PC-3 (cell line): ENCODE measurements at regions not wholly inside any gene's neighbourhood (a gene's known extent, or its start where the extent isn't known, plus 50 kb on each side); places are given as distances from the start of the nearest gene placed in this dataset.
A peak's percentile ranks its signal among the peaks of the same experiment; 100 is the strongest.

Experiments used
- ATAC-seq: fragments of 200-7000 bp; cut with Tn5 transposase; 2 replicates; pipeline ENCODE4 v1.9.1; 2020; ENCODE audit warnings: mild to moderate bottlenecking, moderate library complexity
- BruUV-seq: library from RNA; stranded (reverse); fragments of 400-500 nt; replicated peaks from 2 replicates; lab custom pipeline; 2021; lab: Mats Ljungman, UMichigan
- CTCF ChIA-PET: fragments of 300-600 bp; sonication (Branson Sonifier 250); formaldehyde crosslinking; loops from one replicate; lab custom pipeline; 2022; ENCODE audit warnings: antibody characterized with exemption; lab: Charles Lee
- POLR2A ChIA-PET: fragments of 300-600 bp; sonication (Branson Sonifier 250); formaldehyde crosslinking; loops from one replicate; lab custom pipeline; 2022; ENCODE audit warnings: antibody characterized with exemption; ENCODE audit not compliant: unreplicated experiment; lab: Charles Lee
- DNase-seq: peaks from one replicate; pipeline ENCODE4 v3.0.0-alpha.2; 2015
- H2AFZ ChIP-seq: fragments of 300-600 bp; sonication (generic); 2 replicates; pipeline ENCODE4 v1.6.0; 2016; ENCODE audit warnings: antibody characterized with exemption, low read length
- H3F3A ChIP-seq: fragments of 300-600 bp; sonication (generic); one replicate; pipeline ENCODE4 v1.6.0; 2017; ENCODE audit warnings: antibody characterized with exemption, low read length, control low read depth, mild to moderate bottlenecking; ENCODE audit not compliant: unreplicated experiment
- H3K27ac ChIP-seq: fragments of 300-600 bp; sonication (generic); 2 replicates; pipeline ENCODE4 v1.5.1; 2016; ENCODE audit warnings: mild to moderate bottlenecking, low read length
- H3K27me3 ChIP-seq: fragments of 300-600 bp; sonication (generic); 2 replicates; pipeline ENCODE4 v1.6.1; 2016; ENCODE audit warnings: low read length, mixed read lengths
- H3K36me3 ChIP-seq: fragments of 300-600 bp; sonication (generic); 2 replicates; pipeline ENCODE4 v1.6.1; 2016; ENCODE audit warnings: low read depth, mixed run types, low read length, mixed read lengths
- H3K4me1 ChIP-seq: fragments of 300-600 bp; sonication (generic); 2 replicates; pipeline ENCODE4 v1.5.1; 2016; ENCODE audit warnings: low read length; ENCODE audit not compliant: insufficient read depth
- H3K4me2 ChIP-seq: fragments of 300-600 bp; sonication (generic); 2 replicates; pipeline ENCODE4 v1.6.0; 2016; ENCODE audit warnings: low read length
- H3K4me3 ChIP-seq: fragments of 300-600 bp; sonication (generic); 2 replicates; pipeline ENCODE4 v1.5.1; 2016; ENCODE audit warnings: mild to moderate bottlenecking, low read length, mixed read lengths
- H3K79me2 ChIP-seq: fragments of 300-600 bp; sonication (generic); 2 replicates; pipeline ENCODE4 v1.6.1; 2017; ENCODE audit warnings: low read length, mixed read lengths
- H3K9ac ChIP-seq: fragments of 300-600 bp; sonication (generic); 2 replicates; pipeline ENCODE4 v1.6.0; 2016; ENCODE audit warnings: mild to moderate bottlenecking, low read length
- H3K9me2 ChIP-seq: fragments of 300-600 bp; sonication (generic); replicated peaks from 2 replicates; pipeline ENCODE4 v1.6.1; 2016; ENCODE audit warnings: mixed run types, low read length, mixed read lengths
- H3K9me3 ChIP-seq: fragments of 300-600 bp; sonication (generic); 2 replicates; pipeline ENCODE4 v1.6.1; 2016; ENCODE audit warnings: low read length, mixed read lengths
- H4K20me1 ChIP-seq: fragments of 300-600 bp; sonication (generic); 2 replicates; pipeline ENCODE4 v1.6.1; 2016; ENCODE audit warnings: low read length, mixed read lengths
- EZH2 ChIP-seq: fragments of 300-600 bp; sonication (generic); IDR thresholded peaks from one replicate; pipeline ENCODE4 v1.6.1; 2017; ENCODE audit warnings: antibody characterized with exemption, mild to moderate bottlenecking, low read length; ENCODE audit not compliant: unreplicated experiment
- EZH2phosphoT487 ChIP-seq: fragments of 300-600 bp; sonication (generic); IDR thresholded peaks from 2 replicates; pipeline ENCODE4 v1.6.1; 2018; ENCODE audit warnings: mild to moderate bottlenecking, antibody characterized with exemption, low read length, borderline replicate concordance
- intact Hi-C: fragments of 100-400 bp; cut with micrococcal nuclease; formaldehyde crosslinking; loops from 2 replicates; pipeline ENCODE4 v1.9.0; 2023
- TF ChIP-seq, protein P1 (sequence below): fragments of 300-600 bp; sonication (generic); conservative IDR thresholded peaks from 2 replicates; pipeline ENCODE4 v1.5.1; 2017; ENCODE audit warnings: antibody characterized with exemption, low read depth, mild to moderate bottlenecking, low read length

DNA sequence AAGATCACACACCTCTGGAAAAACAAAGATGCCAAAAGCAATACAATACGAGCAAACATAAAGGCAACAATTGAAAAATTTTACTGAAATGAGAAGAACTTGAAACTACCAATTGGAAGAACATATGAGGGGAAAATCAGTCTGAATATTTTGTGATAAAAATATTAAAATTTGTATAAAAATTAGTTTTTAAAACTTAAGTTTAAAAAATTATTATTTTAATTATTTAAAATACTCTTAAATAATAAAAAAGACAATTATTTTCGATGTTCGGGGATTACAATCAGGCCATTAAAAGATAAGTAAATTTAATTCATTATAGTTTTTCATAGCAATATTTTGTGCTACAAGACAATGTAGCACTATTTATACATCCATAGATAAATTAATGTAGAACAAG, 1239.3 kb downstream of the AMY1C start:
- Histone ChIP-seq H3K79me2 (no peaks in the 10 kb centered on the region), H3K9ac (no peak overlapping the region), H3K9me3 (no peaks in the 10 kb centered on the region), H3K4me2 (no peak overlapping the region), H3F3A (no peaks in the 10 kb centered on the region), H3K4me1 (no peaks in the 10 kb centered on the region), H3K9me2 (no peaks in the 10 kb centered on the region), H3K4me3 (no peak overlapping the region), H3K27ac (no peak overlapping the region), H4K20me1 (no peaks in the 10 kb centered on the region), H3K36me3 (no peaks in the 10 kb centered on the region), H3K27me3 (no peaks in the 10 kb centered on the region), H2AFZ (no peak overlapping the region)
- no peak for TF ChIP-seq EZH2
- TF ChIP-seq, protein P1, sequence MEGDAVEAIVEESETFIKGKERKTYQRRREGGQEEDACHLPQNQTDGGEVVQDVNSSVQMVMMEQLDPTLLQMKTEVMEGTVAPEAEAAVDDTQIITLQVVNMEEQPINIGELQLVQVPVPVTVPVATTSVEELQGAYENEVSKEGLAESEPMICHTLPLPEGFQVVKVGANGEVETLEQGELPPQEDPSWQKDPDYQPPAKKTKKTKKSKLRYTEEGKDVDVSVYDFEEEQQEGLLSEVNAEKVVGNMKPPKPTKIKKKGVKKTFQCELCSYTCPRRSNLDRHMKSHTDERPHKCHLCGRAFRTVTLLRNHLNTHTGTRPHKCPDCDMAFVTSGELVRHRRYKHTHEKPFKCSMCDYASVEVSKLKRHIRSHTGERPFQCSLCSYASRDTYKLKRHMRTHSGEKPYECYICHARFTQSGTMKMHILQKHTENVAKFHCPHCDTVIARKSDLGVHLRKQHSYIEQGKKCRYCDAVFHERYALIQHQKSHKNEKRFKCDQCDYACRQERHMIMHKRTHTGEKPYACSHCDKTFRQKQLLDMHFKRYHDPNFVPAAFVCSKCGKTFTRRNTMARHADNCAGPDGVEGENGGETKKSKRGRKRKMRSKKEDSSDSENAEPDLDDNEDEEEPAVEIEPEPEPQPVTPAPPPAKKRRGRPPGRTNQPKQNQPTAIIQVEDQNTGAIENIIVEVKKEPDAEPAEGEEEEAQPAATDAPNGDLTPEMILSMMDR, result no peak
- no peak for TF ChIP-seq EZH2phosphoT487
- intact Hi-C loops, result loop anchor here (10.0 kb wide), 1 partner anchor 616 kb away; no protein-coding TSS in a partner anchor
- BruUV-seq, result no TSS peak
- ATAC-seq (no peak), DNase-seq (no peak)
- ChIA-PET CTCF (no interaction called here), POLR2A (no interaction called here)

GRCh38 chr1:104991702-104992101, 1242.0 kb downstream of the AMY1C start:
- ATAC-seq, result peak; percentile 35; the same call in 1 of the 2 replicates
- no peak overlapping the region for H2AFZ ChIP-seq
- CTCF ChIA-PET, result no interaction called here

DNA sequence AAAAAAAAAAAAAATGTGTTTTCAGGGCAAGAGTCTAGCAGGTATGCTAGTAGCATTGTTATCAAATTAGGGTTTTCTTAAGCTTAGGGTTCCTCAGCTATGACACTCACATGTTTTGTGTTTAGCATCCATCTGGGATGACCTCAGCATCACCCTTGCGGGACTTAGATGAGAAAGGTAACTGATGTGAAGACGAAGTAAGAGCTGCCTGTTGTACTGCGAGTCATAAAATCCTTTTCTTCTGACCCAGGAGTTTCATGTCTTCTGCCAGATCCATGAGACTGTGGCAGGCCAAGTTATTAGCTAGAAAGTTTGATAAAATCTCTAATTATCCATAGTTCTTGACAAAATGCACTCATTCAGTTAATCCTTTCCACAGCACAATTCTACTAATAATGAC, 1251.1 kb downstream of the AMY1C start:
- intact Hi-C loops, result no loop called here
- Histone ChIP-seq H3K4me2 (no peak overlapping the region), H3K27me3 (no peaks in the 10 kb centered on the region), H4K20me1 (no peaks in the 10 kb centered on the region), H3K27ac (no peak overlapping the region), H3K9ac (no peak overlapping the region), H2AFZ (no peak overlapping the region), H3K4me1 (no peaks in the 10 kb centered on the region), H3K9me2 (no peaks in the 10 kb centered on the region), H3K4me3 (no peak overlapping the region), H3F3A (no peaks in the 10 kb centered on the region), H3K79me2 (no peaks in the 10 kb centered on the region), H3K9me3 (no peaks in the 10 kb centered on the region), H3K36me3 (no peaks in the 10 kb centered on the region)
- POLR2A ChIA-PET, result no interaction called here
- BruUV-seq, result no TSS peak
- DNase-seq (no peak), ATAC-seq (no peak)
- CTCF ChIA-PET, result no interaction called here
- TF ChIP-seq EZH2phosphoT487 (no peak), EZH2 (no peak)
- TF ChIP-seq, protein P1, result no peak

More at GRCh38 chr1:104991702-104992101, 1242.0 kb downstream of the AMY1C start:
- H3K9me3 ChIP-seq, result no peaks in the 10 kb centered on the region
- H3F3A ChIP-seq, result no peaks in the 10 kb centered on the region
- no peak overlapping the region for H3K9ac ChIP-seq
- H3K4me2 ChIP-seq, result no peak overlapping the region
- no TSS peak for BruUV-seq
- H3K36me3 ChIP-seq, result no peaks in the 10 kb centered on the region
- peak; percentile 8 for DNase-seq
- H3K79me2 ChIP-seq, result no peaks in the 10 kb centered on the region
- TF ChIP-seq EZH2 (no peak), EZH2phosphoT487 (no peak)
- TF ChIP-seq, protein P1, result no peak
- no peaks in the 10 kb centered on the region for H3K27me3 ChIP-seq
- no peak overlapping the region for H3K4me3 ChIP-seq
- H3K9me2 ChIP-seq, result no peaks in the 10 kb centered on the region
- no peak overlapping the region for H3K27ac ChIP-seq
- no peaks in the 10 kb centered on the region for H3K4me1 ChIP-seq
- POLR2A ChIA-PET, result no interaction called here
- intact Hi-C loops, result no loop called here
- H4K20me1 ChIP-seq, result no peaks in the 10 kb centered on the region
